Upper lobe of left lung (tissue), 4 donors: ENCODE measurements at regions not wholly inside any gene's neighbourhood (a gene's known extent, or its start where the extent isn't known, plus 50 kb on each side); places are given as distances from the start of the nearest gene placed in this dataset.

Experiments
- CTCF ChIP-seq, 6 experiments: fragments of 450-650 bp in 4 of 6; fragments of 200-600 bp in 2 of 6; sonication (generic) in 2 of 6; IDR thresholded peaks; one replicate each; pipeline ENCODE4 v1.5.1; 2016 to 2019; ENCODE audit warnings: antibody characterized with exemption in 6 of 6
- POLR2AphosphoS5 ChIP-seq, 2 donors: sonication (generic); formaldehyde crosslinking; IDR thresholded peaks; one replicate each; pipeline ENCODE4 v1.5.1; 2017; ENCODE audit warnings: antibody characterized with exemption in 2 of 2

DNA sequence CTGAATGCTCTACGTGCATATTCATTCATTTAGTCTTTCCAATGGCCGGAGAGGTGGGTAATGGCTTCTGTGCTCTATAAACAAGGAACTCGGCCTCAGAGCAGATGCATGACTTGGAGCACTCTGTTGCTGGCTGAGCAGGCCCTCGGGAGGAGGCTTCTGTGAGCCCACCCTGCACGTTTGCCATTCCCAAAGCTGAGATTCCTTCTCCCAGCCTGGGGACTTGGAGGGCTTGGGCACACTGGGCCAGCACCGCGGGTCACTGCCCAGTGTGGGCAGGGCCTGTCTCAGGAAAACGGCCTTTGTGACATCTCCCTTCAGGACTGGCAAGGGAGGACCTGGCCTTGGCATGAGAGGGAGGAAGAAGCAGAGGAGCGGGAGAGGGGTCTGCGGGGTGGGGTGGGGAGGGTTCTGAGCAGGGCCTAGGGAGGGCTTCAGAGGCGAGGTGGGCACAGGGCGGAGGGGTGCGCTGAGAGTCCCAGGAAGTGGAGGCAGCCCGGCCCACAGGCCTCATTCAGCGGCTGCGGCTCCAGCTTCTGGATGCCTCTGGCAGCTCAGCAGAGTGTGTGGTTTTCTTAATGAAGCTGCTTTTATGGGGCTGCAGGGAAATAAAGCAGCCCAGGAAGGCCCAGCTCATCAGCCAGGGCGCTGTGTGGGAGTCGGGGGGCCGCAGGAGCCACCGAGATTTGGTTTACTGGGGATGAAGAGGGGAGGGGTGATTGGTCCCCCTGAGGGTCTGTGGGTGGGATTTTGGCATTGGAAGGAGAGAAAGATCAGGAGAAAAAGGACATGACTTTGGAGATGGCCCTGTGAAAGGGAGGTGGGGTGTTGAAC, 51.7 kb upstream of the OTOF start:
- TF ChIP-seq CTCF (IDR thresholded peaks at IDR 0.05): no peak
- TF ChIP-seq POLR2AphosphoS5 (IDR thresholded peaks at IDR 0.05): no peak
